Islet of Langerhans (tissue), 1 donor: ENCODE measurements at regions not wholly inside any gene's neighbourhood (a gene's known extent, or its start where the extent isn't known, plus 50 kb on each side); places are given as distances from the start of the nearest gene placed in this dataset.

Source experiments
- FAIRE-seq: peaks from one replicate; lab custom pipeline; 2011; peaks lifted over from hg19 to GRCh38; lab: Jason Lieb, UNC

DNA sequence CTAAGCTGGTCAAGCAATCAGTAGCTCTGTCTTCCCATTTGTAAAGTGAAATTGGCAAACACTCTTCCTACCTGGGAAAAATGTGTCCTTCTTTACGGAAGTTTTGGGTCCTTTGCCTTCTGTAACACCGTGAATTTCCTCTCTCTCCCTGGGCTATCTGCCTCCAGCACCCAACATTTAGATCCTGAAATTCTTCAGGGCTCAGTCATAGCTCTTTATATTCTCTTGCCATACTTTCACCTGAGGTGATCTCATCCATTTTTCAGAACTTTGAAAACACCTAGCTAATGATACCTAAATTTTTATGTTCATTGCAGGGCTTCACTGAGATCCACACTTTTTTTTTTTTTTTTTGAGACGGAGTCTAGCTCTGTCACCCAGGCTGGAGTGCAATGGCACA, 1042.2 kb downstream of the DIAPH3 start:
- no peak for FAIRE-seq

DNA sequence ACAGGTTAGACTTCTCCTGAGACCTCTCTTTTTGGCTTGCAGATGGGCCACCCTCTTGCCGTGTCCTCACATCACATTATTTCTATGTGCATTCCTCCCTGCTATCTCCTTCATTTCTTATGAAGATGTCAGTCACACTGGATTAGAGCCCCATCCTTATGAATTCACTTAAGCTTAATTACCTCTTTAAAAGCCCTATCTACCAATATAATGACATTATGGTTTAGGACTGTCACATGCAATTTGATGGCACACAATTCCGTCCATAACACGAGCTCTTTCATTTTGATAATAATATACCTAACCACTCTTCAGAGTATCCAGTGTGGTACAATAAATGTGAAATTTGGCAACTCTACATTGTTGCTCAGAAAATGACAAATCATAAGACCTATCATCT, 1037.3 kb downstream of the DIAPH3 start:
- FAIRE-seq, result no peak

DNA sequence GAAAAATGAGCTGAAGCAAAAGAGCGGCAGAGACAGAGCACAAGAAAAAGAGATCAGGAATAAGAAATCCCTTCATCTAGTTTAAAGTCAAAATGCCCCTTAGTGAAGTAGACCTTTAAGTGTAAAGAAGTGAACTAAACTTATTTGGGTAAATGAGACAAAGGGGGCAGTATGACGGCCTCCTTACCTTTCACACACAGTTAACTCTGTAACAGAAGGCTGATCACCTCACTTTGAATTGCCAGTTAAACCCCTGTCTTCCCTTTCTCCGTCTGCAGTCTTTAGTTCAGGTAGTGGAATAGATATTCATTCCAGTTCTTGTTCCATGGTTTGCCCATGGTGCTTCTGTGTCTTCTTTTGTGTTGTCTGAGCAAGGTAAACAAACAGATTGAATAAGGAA, 1029.8 kb downstream of the DIAPH3 start:
- FAIRE-seq, result no peak

DNA sequence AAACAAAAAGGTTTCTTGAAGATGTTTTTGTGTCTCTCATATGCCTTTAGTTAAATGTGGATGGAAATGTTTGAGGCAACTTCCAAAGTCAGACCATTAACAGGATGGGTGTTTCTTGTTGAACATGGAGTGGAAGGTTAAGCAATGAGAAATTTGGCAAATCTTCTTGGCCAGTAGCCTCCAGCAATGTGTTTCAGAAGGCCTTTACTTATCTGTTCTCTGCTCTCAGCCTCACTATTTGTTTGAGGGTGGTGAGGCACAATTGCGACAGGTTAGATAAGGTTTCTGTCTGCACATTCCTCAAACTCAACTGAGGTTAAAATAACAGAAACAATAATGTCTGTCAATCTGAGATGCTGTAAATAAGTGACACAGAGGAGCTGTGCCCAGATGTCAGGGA, 1019.0 kb downstream of the DIAPH3 start:
- FAIRE-seq, result no peak

DNA sequence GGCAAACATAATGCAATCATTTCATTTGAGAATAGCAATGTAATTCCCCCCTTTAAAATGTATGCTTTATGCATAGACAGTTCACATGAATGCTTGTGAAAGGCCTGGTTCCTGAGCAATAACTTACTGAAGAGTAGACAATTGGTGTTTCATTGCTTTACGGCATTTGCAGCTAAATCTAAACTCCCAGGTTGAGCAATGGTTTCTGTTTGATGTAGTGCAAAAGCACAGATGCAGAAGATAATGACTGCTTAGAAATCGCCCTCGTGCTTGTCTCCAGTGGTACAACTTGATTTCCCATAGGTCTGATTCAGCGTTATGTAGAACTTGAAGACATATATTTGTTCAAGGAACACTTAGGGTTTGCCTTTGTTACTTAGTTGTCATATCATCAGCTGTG, 1018.3 kb downstream of the DIAPH3 start:
- no peak for FAIRE-seq

DNA sequence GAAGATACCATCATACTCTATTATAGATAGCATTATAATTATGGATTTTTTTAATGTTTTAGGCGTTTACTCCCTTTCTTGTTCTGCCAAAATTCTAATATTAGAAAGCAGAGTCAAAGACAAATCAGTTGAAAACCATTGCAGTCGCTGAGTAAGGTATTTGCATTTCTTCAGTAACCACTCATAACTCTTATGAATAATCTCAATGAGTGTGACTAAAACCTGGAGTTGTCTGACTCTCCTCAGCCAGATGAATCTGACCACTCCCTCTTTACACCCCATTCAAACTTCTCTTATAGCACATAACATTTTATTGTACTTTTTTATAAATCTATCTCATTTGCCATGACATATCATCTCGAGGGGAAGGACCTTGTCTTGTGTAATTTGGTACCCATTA, 1006.5 kb downstream of the DIAPH3 start:
- FAIRE-seq, result no peak

DNA sequence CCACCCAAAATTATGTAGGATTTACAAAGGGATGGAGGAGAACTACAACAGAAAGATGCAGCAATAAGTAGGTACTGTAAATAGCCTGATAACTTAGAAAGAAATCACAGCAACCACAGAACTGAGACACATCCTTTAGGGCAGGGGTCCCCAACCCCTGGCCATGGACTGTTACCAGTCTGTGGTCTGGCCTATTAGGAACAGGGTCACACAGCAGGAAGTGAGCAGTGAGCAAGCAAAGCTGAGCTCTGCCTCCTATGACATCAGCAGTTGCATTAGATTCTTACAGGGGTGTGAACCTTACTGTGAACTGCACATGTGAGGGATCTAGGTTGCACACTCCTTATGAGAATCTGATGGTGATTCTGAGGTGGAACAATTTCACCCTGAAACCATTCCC, 997.6 kb downstream of the DIAPH3 start:
- no peak for FAIRE-seq

DNA sequence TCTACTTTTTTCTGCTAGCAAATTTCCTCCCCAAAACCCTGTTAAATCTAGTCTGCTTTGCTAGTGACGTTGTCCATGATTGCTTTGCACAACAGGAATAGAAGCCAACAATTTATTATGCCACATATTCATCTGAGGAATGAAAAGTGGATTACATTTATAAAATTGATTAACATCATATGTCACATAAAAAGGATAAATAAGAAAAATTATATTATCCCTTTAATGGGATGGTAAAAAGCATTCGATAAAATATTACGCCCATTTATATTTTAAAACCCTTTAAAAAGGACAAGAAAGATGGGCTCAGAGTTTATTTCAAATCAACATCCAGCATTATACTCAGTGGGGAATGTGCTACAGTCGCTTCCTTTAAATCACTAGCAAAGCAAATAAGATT, 991.7 kb downstream of the DIAPH3 start:
- no peak for FAIRE-seq

DNA sequence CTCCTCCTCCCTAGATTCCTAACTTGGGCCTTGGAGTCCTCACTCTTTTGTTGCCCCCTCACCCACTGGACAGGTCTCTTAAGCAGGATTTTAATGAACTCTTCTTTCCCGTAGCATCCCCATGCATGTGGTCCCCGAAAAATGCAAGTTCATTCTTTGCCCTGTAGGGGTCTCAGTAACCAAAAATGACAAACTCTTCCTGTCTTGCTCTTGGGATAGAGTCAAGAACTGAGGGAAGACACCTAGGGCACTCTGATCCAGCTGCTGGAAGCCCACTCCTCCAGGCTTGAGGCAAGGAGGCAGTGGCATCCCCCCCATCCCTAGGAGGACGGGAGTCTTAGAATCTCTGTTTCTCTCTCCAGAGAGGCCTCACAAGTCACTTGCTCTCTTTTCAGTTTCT, 987.0 kb downstream of the DIAPH3 start:
- no peak for FAIRE-seq

DNA sequence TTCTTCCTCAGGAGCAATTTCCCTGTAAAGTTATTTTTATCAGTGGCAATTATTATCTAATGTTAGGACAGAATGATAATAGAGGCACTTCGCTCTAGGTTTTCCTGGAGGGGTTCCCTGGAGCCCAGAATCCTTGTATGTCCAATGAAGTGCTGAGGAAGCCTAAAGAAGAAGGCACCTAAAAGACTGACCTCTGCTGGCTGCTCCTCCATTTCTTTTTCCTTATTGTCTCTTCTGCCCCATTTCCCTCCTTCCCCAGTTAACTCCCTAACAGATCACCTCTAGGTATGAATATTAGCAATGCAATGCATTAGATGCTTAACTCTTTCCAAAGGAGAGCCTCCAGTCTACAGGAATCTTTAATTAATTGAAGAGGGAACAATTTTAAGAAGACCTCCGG, 985.4 kb downstream of the DIAPH3 start:
- no peak for FAIRE-seq

DNA sequence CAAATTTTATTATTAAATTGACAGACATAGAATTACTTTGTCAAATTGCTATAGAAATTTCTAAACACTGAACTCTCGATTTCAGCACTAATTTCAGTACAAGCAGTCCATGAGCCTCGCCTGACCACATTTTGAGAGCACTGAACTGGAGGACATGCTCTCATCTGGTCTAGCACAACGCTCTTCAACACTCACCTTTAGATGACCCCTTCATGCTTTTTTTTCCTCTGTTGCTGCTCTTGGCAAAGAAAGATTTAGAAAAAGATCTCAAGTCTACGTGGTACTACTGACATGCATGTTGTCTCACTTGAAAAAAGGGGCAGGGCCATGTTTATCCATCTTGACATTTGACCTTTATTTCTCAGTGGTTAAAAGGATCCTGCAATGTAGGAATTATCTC, 981.5 kb downstream of the DIAPH3 start:
- FAIRE-seq, result no peak

DNA sequence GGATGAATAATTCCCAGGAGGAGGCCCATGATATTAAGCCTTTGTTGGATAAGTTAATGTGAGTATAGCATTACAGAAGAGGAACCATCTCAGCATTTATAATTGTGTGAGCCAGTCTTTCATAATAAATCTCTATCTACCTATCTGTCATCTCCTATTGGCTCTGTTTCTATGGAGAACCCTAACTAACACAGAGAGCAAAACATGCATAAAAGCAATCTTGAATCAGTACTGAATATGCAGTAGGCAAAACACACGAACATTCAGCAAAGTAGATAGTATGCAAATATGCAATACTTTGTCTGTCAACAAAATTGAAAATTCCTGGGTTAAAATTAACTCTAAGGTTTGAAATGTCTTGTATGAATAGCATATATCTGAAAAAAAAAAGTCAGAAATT, 966.3 kb downstream of the DIAPH3 start:
- no peak for FAIRE-seq

DNA sequence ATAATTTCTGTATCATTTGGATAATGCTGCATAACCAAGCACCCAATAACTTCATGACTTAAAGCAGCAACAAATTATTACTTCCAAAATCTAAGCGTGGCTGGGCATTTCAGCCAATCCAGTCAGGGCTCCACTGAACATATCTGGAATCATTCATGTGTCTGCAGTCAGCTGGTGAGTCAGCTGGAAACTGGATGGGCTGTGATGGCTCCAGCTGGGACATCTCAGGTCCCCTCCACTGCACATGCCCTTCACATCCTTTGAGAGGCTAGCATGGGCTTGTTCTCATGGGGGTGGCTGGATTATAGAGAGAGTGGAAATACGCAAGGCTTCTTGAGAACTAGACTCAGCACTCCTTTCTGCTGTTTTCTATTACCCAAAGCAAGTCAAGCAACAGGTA, 961.9 kb downstream of the DIAPH3 start:
- no peak for FAIRE-seq

DNA sequence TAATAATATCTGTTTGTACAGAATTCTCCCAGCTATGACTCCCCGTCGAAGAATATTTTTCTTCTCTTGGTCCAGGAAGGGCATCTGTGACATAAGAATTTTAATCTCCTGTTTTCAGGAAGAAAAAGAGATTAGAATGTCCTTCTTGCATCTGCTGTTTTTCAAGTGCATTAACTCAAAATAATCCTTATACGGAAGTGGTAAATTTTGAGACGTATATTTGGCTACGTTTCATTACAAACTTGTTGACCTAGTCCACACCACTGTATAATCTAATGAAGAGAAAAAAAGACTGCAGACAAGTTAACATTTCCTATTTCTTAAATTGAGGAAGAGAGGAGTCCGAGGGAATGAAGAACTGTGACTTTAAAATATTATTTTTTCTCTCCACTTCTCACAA, 959.9 kb downstream of the DIAPH3 start:
- FAIRE-seq, result no peak

DNA sequence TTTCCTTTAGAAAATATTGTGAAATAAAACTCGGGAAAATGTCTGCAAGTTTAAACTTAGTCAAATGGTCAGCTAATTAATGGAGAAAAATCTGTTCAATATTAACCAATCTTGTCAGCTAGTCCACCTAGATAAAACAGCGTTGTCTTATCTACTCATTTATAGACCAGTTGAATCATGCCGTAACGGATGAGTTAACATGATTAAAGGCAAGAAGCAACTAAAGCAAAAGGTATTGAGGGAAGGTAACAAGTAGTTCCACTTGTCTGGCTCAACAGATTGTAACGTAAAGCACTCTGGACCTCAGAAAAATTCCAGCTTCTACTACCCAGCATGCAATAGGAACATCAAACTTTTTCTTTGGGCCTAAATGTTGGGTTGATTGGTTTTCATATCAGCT, 958.2 kb downstream of the DIAPH3 start:
- FAIRE-seq, result no peak

DNA sequence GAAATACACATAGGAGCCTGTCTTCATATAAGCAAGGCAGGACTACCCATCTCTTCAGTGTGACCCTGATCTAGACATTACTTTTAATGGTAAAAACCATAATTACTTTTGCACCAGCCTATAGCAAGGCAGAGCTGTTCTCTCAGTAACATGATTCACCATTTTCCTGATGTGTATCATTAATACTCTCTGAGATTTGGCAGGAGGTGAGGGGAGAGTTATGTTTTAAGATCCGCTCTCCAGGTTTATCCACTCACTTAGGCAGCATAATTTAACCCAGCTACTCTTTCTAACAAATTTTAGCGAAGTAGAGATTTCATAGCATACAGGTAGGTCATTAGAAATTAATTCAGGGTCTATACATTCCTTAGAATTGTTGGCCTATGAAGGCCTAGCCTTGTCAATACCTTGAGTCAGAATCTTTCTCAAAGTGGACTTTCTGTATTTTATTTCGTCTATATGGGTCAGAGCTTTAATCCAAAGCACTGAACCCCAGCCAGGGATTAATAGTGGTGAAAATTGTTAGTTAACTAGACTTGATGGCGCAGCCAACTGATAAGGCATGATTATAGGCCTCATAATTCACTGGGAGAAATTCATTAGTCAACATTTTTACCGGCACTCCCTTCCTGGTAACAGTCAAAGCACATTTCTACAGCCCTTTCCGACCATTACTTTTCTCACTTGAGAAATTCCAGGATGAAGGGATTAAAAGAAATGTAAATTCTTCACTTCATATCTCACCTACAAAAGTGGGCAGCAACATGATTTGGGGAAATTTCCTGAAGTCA, 955.1 kb downstream of the DIAPH3 start:
- no peak for FAIRE-seq

DNA sequence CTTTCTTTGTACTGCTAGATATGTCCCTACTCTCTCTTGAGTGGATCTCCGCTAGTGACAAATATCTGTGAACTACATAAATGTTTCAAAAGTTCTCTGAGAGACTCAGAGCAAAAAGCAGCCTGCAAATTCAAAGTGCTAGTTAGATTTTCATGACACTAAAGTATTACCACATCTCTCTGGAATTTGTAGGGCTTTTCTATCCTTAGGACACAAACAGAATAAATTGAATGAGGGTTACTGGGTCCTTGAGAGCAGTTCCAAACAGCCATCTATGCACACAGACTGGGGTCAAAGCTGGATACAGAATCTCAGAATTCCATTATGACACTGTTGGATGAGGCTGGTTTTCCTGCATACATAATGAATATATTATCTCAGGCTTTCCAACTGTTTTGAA, 953.2 kb downstream of the DIAPH3 start:
- FAIRE-seq, result no peak

DNA sequence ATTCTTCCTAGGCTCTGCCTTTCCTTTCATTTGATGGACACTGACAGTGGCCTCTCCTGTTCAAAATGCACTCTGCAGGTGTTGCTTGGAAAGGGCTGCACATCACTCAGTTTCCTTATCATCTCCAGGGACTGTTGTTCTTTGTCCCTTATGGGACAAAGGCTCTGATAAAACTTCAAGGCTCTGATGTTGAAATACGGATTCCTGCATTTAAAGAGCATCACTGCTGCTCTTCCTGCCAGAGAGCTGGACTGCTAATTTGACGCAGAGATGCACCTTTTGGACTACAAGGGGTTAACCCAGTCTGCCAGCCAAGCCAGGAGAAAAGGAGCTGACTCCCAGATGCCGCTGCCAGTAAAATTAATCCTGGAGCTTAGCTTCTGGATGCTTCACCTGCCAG, 952.1 kb downstream of the DIAPH3 start:
- FAIRE-seq, result no peak

DNA sequence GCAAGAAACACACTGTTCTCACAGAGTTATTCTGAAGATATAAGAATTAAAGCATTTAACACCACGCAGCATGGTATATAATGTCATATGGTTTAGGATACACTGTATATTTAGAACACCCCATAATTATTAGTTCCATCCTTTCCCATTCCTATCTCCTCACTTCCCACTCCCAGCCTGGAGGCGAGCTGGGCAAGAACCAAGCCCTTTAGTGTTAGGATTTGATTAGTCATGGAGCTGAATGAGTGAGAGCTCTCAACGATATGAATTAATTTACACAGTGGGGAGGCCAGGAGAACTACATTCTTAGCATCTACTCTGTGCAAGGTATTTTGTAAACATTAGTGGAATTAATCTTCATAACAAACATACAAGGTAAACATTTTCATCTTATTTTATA, 934.3 kb downstream of the DIAPH3 start:
- no peak for FAIRE-seq

DNA sequence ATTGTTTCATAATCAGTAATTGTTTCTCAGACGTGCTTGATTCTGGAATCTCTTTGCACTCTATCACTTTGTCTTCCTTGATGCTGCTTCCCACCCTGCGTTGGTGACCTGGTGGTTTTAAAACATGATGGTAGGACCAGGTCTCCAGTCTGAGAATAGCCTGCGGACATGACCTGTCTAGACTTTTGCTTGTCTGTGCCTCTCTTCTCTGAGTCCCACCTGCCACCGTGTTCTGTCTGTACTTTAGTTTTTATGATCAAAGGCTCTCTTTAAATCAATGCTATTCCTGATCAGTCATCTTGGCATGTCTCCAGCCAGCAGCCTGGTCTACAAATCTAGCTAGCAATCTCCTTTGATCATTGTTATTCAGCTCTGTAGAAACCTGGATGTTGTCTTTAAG, 933.9 kb downstream of the DIAPH3 start:
- FAIRE-seq, result no peak

DNA sequence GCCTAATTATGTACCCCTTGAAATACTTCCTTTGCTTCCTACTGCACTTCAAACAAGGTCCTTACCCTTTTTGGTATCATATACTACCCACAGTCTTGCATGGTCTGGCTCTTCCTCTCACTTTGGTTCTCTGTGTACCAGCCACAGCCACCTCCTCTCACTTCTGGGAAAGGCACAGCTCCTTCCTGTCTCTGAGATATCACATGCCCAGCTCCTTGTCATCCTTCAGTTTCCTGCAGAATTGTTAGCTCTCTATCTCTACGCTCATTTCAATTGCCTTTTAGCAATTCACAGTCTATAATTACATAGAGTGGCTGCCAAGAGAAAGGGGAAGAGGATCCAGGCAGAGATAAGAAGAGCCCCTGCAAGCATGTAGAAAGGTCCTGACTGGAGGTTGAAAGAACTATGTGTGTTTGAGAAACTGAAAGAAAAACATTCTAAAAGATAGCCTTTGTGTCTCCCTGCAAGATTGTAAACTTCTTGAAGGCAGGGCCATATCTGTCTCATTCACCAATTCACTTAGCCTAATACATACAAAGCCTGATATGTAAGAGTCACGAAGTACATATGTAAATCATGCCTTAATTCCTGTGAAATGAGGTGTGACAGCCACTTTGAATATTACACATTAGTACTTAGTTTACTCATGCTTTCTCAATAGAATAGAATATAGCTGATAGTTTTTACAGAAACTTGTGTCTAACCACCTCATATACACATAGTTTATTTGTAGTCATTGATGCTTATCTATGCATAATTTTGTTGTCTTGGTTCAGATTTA, 933.1 kb downstream of the DIAPH3 start:
- no peak for FAIRE-seq

DNA sequence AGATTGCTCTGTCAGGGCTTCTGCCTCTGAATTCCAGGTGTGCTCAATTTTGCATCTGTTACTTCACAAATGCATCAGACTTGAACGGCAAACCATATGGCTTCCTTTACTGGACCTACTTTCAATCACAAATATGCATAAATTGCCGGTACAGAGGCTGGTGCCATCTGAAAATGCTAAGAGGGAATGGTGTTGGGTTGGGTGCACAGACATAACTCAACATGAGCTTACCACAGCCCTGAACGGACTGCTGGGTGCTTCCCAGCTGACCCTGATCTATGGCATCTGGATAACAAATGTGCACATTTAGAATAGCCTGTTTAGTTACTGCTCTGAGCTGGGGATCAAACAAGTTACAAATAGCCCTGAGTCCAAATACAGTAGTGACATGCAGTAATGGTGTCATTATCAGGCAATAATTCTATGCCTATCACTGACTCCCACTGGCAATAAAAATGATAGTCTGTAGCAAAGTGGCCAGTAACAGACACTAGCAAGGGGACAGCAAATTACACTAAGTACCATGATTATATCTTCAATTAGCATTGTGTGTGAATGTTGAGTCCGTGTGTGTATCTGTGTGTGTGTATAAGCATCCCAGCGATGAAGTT, 927.3 kb downstream of the DIAPH3 start:
- no peak for FAIRE-seq

DNA sequence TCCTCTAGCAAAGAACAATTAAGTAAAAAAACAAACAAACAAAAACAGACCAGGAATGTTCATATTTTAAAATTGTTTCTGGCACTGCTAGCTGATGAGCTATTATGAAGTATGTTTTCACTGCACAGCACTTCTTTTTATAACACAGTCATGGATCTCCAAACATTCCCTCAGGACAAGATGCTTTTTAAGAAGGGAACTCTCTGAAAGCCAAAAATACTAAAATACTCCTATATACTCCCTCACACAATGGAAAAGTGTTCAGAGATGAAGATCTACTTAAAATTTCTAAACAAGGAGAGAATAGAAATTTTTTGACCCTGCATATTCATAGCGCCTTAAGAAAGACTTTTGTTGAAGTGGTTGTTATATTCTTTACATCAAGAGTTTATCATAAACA, 926.8 kb downstream of the DIAPH3 start:
- no peak for FAIRE-seq

DNA sequence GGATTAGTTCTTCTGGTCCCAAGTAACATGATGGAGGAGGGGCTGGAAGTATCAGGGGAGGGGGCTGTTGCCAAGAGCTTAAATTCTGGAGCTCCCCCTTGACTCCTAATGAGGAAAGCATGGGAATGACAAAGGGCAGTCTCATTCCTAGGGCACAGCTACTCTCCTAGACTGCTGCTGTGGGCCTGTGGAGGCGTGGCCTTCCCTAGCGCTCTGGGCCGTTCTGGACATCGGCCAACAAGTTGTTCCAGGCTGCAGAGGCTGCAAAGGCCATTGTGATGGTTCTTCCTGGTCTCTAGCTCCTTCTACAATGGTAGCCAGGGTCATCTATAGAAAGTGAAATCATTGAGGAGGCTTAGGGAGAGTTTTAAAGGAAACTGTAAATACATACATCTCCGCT, 916.6 kb downstream of the DIAPH3 start:
- no peak for FAIRE-seq
